Cerebellar nuclear complex (tissue), 1 donor: ENCODE measurements at regions not wholly inside any gene's neighbourhood (a gene's known extent, or its start where the extent isn't known, plus 50 kb on each side); places are given as distances from the start of the nearest gene placed in this dataset.
"Not testable (repeated sequence)": the region's sequence is repeated elsewhere in the genome, so short reads cannot be mapped to it uniquely, and the experiment has no call there.

Experiments
- DNase-seq, 2 experiments: peaks; one replicate each; lab custom pipeline; 2025; lab: John Stamatoyannopoulos, UW

DNA sequence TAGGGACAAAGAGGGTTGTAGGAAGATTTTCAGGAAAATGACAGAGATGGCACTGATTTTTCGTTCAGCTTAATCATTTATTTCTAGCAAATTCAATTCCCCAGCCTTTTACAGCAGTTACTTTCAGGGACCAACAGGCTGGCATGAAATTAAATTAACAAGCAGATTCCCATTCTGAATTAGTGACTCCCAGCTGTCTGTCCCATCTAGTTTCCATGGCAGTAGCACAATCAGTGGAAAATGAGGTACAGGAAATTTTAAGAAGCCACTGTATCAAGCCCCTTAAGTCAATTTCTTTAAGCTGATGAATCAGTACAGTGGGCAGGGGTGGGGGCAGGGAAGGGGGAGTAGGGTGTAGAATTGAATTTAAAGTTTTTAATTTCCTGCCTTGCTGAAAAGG, 121.1 kb upstream of the TEX13C start:
- DNase-seq: peak in 1 of 2 experiments; percentile 8

DNA sequence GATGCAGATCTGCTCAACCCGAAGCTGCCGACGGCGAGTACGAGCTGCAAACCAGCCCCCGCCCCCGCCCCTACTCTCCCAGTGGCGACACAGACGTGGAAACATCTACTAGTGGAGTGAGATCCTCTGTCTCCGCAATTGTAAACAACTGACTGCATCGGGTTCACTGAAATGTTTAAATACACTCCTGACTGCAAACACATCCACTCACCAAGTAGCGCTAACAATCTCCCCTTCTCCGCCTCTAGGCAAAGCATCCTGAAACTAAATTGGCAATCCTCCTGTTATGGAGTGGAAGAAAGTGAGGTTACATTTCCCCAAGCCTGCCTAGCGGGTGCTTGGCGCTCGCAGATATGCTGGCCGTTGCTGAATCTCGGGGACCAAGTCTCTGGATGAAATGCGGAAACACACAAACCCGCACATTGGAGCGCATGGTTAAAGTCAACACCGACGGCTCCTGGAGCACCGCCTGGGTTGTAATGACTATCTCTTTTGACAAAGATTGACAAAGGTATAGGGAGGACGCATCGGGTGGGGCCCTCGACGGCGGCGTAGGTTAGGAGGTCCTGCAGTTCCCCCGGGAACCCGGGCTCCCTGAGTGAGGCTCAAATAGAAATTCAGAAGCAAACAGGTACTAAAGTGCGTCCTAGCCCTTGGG, 117.0 kb upstream of the TEX13C start:
- DNase-seq: no peak

DNA sequence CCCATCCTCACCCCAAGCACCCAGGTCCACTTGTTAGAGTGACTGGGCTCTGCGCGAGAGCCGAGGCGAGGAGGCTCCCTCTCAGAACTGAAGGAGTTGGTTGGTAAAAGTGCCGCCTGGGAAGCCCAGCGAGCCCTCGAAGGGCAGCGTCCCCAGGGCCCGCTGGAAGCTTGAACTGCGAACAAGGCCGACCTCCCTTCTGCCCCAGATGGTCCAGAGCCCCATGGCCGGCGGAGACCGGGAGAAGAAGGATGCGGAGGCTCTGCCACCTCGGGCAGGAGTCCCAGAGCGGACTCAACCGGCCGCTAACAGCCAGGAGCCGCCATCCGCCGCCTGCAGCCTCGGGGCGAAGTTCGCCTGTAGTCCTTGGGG, 116.3 kb upstream of the TEX13C start:
- DNase-seq: no peak

DNA sequence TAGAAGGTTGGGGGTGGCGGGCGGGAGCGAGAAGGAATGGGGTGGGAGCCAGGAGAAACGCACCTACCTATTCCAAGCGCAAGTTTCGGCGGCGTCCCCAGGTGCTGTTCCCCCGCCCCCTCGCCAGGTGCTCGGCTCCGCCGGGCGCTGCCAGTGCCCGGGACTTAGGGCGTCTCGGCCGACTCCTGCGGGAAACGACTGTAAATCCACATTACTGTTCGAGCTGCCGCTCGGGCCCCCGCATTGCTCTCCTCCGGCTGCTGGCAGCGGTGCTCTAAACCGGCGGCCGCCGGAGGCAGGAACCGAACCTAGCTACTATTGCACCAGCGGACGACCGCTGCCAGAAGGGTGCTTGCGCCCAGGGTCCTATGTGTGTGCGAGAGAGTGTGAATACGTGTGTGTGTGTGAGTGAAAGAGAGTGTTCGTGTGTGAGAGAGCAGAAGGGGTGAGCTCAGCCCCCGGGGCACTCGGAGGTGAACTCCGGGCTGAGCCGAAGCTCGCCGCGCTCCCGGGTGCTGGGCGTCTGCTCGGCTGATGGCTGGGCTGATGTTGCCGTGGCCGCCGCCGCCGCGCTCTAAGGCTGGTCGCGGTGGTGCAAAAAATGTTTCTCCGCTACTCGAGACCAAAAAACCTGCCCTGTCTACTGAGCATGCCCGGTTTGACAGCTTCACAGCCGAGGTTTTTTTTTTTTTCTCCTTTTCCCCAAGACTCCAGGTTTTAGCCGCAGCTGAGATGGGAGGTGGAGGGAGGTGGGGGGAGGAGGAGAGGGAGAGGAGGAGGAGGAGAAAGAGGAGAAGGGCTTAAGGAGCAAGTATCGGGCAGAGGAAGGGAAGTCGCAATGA, 115.7 kb upstream of the TEX13C start:
- DNase-seq: peak in 1 of 2 experiments; percentile 10

DNA sequence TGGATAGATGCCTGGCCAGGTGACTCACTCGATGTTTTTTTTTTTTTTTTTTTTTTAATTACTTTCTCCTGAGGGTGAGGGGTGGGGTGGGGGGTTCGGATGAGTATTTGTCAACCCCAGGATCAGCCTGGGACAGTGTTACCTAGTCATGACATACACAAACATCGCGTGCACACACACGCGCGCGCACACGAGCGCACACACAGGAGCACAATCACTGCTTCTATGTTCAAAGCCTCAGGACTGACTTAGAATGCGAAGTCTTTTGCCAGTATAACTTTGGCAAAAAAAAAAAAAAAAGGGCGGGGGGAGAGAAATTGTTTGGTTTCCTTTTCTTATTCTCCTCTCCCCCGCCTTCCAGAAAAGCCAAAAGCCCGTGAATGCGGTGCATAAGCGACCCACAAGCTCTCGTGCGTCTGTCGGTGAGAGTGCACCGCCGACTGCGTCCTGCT, 115.0 kb upstream of the TEX13C start:
- DNase-seq: no peak

DNA sequence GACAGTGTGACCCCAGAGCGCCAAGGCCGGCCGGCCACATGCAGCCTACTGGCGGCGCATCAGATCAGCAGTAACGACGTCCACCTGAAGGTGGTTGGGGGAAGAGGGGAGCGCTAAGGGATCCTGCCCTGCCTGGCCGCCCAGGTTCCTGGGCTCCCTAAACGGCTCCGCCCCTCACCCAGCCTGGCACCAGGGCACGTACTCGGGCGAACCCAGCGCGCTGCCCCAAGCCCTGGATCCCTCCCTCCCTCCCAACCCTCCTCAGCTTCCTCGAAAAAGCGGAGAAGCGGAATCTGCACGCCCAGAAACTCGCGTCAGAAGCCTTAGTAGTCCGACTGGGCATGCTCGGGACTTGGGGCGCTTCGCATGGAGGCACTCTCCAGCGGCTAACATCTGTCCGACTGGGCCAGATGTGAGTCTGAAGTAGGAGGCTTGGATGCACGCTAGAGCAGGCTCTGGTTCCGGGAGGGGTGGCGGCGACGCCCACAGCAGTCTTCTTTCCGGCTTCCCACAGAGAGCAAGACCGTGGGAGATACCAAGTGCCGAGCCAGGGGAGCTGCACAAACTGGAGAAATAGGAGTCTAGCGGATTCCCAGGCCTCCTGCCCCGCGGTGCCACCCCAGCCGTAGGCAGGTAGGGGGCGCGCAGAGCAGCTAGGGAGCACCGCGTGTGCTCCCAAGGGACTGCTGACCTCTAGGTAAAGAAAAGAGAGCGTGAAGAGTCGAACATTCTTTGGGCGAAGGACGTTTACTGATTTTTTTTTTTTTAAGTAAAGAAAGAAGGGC, 114.3 kb upstream of the TEX13C start:
- DNase-seq: peak in 1 of 2 experiments; percentile 11

DNA sequence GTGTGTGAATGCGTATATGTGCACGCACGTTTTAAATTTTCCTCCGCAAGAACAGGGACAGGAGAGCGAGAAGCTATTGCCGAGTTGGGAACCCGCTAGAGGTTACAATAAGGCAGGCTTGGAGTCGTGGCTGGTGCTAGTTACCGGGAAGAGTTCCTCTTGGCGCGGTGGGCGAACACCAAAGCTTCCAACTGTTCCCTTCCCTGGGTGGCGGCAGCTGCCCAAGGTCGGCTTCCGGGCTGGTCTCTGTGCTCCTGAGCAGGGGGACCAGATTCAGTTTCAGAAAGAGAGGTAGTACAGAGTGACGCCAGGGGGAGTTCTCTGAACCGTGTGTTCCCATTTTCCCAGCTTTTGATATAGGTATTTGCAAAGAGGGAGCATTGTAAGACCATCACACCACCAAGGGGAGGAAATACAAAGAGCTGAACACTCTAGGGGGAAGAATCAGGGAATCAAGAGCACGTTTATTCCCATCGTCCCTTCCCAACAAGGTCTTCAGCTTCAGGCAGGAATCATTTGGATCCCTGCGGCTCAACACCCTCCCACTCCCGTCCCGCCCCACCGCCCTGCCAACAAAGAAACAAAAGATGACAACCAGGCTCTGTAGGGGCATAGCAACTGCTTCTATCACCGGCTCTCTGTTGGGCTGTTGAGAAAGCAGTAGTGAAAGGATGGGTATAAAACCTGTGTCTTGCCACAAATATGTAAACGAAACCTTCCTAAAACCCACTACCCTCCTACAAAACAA, 113.6 kb upstream of the TEX13C start:
- DNase-seq: peak in 1 of 2 experiments; percentile 12

DNA sequence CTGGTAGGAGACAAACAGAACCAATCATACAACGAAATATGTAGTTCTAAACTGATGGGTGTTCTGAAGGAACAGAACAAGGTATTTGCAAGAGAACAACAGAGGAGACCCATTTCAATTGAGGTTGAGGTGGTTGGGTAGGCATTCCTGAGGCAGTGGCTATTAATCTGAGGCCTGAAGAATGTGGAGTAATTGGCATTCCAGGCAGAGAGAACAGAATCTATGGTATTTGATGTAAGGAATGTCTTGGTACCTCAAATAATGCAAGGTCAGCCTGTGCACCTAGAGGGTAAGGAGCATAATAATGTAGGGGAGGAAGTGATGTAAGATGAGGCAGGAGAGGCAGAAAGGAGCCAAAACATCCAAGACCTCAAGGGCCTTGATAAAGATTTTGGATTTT, 109.5 kb upstream of the TEX13C start:
- DNase-seq: no peak

DNA sequence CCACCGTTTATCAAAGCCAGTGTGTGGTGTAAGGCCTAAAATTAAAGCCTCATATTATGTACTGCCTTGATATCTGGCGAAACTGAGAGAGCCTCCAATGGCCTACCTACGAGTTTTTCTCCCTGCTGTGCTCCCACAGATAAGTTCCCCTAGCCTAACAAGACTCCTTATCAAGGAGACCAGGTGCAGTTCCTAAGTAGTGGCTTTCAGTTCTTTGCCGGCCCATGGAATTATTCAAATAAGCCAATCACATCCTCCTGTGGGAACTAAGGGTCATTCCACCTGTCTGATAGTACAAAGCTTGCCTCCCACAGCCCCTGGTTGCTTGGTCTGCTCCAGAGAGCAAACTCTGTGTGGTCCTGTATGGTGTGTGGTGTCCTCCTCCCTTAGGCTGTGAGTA, 99.8 kb upstream of the TEX13C start:
- DNase-seq: no peak

DNA sequence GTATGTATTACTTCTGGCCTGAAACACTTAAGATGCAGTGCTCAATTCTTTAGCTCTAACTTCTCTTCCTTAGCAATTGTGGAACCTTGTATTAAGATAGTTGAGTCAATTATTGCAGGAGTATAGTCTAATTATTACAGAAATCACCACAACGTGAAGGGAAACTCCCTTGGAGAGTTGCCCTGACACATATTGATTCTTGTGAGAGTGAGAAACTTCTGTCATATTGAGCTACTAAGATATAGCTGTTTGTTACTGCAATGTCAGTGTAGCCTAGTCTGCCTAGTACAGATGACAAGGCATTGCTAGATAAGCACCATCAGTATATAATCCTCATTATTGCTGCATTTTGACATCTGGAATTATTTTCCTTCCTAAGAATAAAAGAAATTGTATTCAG, 82.7 kb upstream of the TEX13C start:
- no peak for DNase-seq

DNA sequence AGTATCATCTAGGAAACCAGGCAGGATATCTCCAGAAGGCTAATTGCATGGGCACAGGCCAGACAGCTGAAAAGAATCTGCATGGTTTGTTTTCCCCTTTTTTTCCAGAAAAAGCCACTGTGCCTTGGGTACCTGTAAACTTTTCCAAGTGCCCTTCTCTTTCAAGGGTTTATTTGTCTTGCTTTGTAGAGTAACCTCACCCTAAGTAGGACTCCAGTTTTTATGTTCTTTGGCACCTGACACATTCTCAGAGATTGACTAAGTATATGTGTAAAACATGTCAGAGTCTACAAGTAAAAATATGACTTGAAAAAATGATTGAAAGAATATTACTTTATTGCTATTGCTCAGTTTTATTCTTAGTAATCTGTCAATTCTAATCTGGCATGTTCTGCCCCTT, 70.7 kb upstream of the TEX13C start:
- no peak for DNase-seq

DNA sequence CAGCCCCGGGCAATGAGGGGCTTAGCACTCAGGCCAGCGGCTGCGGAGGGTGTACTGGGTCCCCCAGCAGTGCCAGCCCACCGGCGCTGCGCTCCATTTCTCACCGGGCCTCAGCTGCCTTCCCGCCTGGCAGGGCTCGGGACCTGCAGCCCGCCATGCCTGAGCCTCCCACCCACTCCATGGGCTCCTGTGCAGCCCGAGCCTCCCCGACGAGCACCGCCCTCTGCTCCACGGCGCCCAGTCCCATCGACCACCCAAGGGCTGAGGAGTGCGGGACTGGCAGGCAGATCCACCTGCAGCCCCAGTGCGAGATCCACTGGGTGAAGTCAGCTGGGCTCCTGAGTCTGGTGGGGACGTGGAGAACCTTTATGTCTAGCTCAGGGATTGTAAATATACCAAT, 63.9 kb upstream of the TEX13C start:
- not testable (repeated sequence) for DNase-seq

DNA sequence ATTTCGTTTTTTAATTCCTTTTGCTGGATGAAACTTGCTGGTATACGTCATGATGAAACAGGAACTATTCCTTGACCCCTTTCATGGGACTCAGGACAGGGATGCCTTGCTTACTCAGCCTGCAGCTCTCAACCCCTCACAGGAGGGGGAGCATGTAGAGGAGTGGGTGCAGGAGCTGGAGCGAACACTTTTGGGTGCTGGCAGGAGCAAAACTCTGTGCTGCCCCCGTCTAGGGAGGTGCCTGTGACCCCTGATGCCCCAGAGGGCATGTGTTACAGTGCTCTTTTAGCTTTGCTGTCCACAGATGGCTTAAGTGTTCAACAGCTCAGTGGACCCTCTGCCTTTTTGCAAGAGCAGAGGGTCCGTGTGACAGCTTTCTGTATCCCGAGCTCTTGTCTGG, 56.8 kb upstream of the TEX13C start:
- no peak for DNase-seq

DNA sequence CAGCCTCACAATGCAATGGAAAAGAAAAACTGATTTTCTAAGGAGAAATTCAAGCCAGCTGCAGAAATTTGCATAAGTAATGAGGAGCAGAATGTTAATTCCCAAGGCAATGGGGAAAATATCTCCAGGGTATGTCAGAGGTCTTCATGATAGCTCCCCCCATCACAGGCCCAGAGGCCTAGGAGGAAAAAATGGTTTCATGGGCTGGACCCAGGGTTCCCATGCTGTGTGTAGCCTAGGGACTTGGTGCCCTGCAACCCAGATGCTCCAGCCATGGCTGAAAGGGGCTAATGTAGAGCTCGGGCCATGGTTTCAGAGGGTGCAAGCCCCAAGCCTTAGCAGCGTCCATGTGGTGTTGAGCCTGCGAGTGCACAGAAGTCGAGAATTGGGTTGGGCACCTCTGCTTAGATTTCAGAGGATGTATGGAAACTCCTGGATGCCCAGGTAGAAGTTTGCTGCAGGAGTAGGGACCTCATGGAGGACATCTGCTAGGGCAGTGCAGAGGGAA, 53.5 kb upstream of the TEX13C start:
- DNase-seq: no peak
